Peyer's patch (tissue), 4 donors: ENCODE measurements at regions not wholly inside any gene's neighbourhood (a gene's known extent, or its start where the extent isn't known, plus 50 kb on each side); places are given as distances from the start of the nearest gene placed in this dataset.

Experiments used
- POLR2A ChIP-seq, 2 donors: fragments of 450-650 bp; IDR thresholded peaks; one replicate each; pipeline ENCODE4 v1.5.1; 2017; ENCODE audit warnings: antibody characterized with exemption in 2 of 2, mild to moderate bottlenecking in 2 of 2, moderate library complexity in 2 of 2
- TF ChIP-seq, protein P1 (sequence below), 6 experiments: fragments of 450-650 bp in 4 of 6; fragments of 200-600 bp in 2 of 6; sonication (generic) in 1 of 6; IDR thresholded peaks; one replicate each; pipeline ENCODE4 v1.5.1; 2017 to 2019; ENCODE audit warnings: antibody characterized with exemption in 6 of 6, mild to moderate bottlenecking in 3 of 6, moderate library complexity in 1 of 6

DNA sequence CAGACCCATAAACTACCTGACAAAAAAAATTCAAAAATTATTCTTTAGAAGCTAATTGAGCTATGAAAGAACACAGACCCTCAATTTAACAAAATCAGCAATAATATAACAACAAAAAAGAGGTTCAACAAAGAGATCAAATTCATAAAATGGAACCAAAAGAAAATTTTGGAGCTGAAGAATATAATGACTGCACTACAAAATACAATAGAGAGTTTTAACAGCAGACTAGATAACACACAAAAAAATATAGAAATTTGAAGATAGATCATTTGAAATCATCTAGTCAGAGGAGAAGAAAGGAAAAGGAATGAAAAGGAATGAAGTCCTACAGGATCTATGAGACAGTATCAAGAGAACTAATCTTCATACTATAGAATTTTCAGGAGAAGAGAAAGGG, 422.1 kb downstream of the PAX1 start:
- TF ChIP-seq, protein P1, sequence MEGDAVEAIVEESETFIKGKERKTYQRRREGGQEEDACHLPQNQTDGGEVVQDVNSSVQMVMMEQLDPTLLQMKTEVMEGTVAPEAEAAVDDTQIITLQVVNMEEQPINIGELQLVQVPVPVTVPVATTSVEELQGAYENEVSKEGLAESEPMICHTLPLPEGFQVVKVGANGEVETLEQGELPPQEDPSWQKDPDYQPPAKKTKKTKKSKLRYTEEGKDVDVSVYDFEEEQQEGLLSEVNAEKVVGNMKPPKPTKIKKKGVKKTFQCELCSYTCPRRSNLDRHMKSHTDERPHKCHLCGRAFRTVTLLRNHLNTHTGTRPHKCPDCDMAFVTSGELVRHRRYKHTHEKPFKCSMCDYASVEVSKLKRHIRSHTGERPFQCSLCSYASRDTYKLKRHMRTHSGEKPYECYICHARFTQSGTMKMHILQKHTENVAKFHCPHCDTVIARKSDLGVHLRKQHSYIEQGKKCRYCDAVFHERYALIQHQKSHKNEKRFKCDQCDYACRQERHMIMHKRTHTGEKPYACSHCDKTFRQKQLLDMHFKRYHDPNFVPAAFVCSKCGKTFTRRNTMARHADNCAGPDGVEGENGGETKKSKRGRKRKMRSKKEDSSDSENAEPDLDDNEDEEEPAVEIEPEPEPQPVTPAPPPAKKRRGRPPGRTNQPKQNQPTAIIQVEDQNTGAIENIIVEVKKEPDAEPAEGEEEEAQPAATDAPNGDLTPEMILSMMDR (IDR thresholded peaks at IDR 0.05): no peak
- TF ChIP-seq POLR2A (IDR thresholded peaks at IDR 0.05): no peak
